HEK293 (cell line): ENCODE measurements at regions not wholly inside any gene's neighbourhood (a gene's known extent, or its start where the extent isn't known, plus 50 kb on each side); places are given as distances from the start of the nearest gene placed in this dataset.
A peak's percentile ranks its signal among the peaks of the same experiment; 100 is the strongest.

Source experiments
- GFI1B ChIP-seq: fragments of 450-650 bp; formaldehyde crosslinking; IDR thresholded peaks from 2 replicates; pipeline ENCODE4 v1.5.1; 2016; ENCODE audit warnings: missing biosample characterization, missing genetic modification characterization
- IKZF3 ChIP-seq: fragments of 450-650 bp; IDR thresholded peaks from 2 replicates; pipeline ENCODE4 v1.5.0; 2018; ENCODE audit warnings: missing biosample characterization, mild to moderate bottlenecking, missing genetic modification characterization, moderate library complexity
- KLF7 ChIP-seq: fragments of 450-650 bp; formaldehyde crosslinking; IDR thresholded peaks from 2 replicates; pipeline ENCODE4 v1.5.1; 2016; ENCODE audit warnings: missing biosample characterization, missing genetic modification characterization, borderline replicate concordance
- KLF9 ChIP-seq: fragments of 450-650 bp; formaldehyde crosslinking; IDR thresholded peaks from 2 replicates; pipeline ENCODE4 v1.5.1; 2016; ENCODE audit warnings: missing biosample characterization, missing genetic modification characterization, low read depth
- MEIS1 ChIP-seq: sonication (generic); formaldehyde crosslinking; IDR thresholded peaks from 2 replicates; pipeline ENCODE4 v1.8.1; 2022; ENCODE audit warnings: missing genetic modification reagents, mild to moderate bottlenecking, borderline replicate concordance
- PRDM4 ChIP-seq: fragments of 450-650 bp; formaldehyde crosslinking; IDR thresholded peaks from 2 replicates; pipeline ENCODE4 v1.5.1; 2017; ENCODE audit warnings: missing biosample characterization, missing genetic modification characterization
- SALL2 ChIP-seq: fragments of 450-650 bp; formaldehyde crosslinking; IDR thresholded peaks from 2 replicates; pipeline ENCODE4 v1.5.0; 2017; ENCODE audit warnings: missing biosample characterization, mild to moderate bottlenecking, missing genetic modification characterization, borderline replicate concordance
- SCRT1 ChIP-seq: fragments of 450-650 bp; formaldehyde crosslinking; IDR thresholded peaks from 2 replicates; pipeline ENCODE4 v1.5.1; 2016; ENCODE audit warnings: missing biosample characterization, missing genetic modification characterization, borderline replicate concordance
- SETDB1 ChIP-seq: IDR thresholded peaks from one replicate; pipeline ENCODE4 v1.6.1; 2017; ENCODE audit warnings: mild to moderate bottlenecking, low read length, moderate library complexity, mixed read lengths; ENCODE audit not compliant: insufficient read length
- TCF7L2 ChIP-seq: IDR thresholded peaks from 2 replicates; pipeline ENCODE4 v1.6.1; 2011; ENCODE audit warnings: low read depth, mild to moderate bottlenecking, inconsistent platforms, low read length, moderate library complexity, borderline replicate concordance
- YY2 ChIP-seq: fragments of 450-650 bp; formaldehyde crosslinking; IDR thresholded peaks from 2 replicates; pipeline ENCODE4 v1.5.1; 2016; ENCODE audit warnings: missing biosample characterization, missing genetic modification characterization
- ZBTB44 ChIP-seq: fragments of 450-650 bp; IDR thresholded peaks from 2 replicates; pipeline ENCODE4 v1.5.1; 2018; ENCODE audit warnings: missing biosample characterization, mild to moderate bottlenecking, missing genetic modification characterization
- ZEB2 ChIP-seq: fragments of 450-650 bp; formaldehyde crosslinking; IDR thresholded peaks from 2 replicates; pipeline ENCODE4 v1.5.1; 2016; ENCODE audit warnings: missing biosample characterization, missing genetic modification characterization
- ZFP41 ChIP-seq: fragments of 450-650 bp; formaldehyde crosslinking; IDR thresholded peaks from 2 replicates; pipeline ENCODE4 v1.5.1; 2016; ENCODE audit warnings: missing biosample characterization, missing genetic modification characterization, borderline replicate concordance
- ZFP69B ChIP-seq: fragments of 450-650 bp; formaldehyde crosslinking; IDR thresholded peaks from 2 replicates; pipeline ENCODE4 v1.5.1; 2016; ENCODE audit warnings: missing biosample characterization, missing genetic modification characterization
- ZNF211 ChIP-seq: fragments of 450-650 bp; formaldehyde crosslinking; IDR thresholded peaks from 2 replicates; pipeline ENCODE4 v1.5.1; 2016; ENCODE audit warnings: low read depth, missing biosample characterization, missing genetic modification characterization
- ZNF24 ChIP-seq: fragments of 450-650 bp; formaldehyde crosslinking; IDR thresholded peaks from 2 replicates; pipeline ENCODE4 v1.5.1; 2016; ENCODE audit warnings: missing biosample characterization, missing genetic modification characterization
- ZNF248 ChIP-seq: fragments of 450-650 bp; formaldehyde crosslinking; IDR thresholded peaks from 2 replicates; pipeline ENCODE4 v1.5.1; 2017; ENCODE audit warnings: missing biosample characterization, missing genetic modification characterization
- ZNF366 ChIP-seq: fragments of 450-650 bp; formaldehyde crosslinking; conservative IDR thresholded peaks from 2 replicates; pipeline ENCODE4 v1.5.1; 2016; ENCODE audit warnings: missing biosample characterization, missing genetic modification characterization
- ZNF433 ChIP-seq: fragments of 450-650 bp; formaldehyde crosslinking; IDR thresholded peaks from 2 replicates; pipeline ENCODE4 v1.5.1; 2016; ENCODE audit warnings: missing biosample characterization, missing genetic modification characterization, low read depth
- ZNF514 ChIP-seq: fragments of 450-650 bp; formaldehyde crosslinking; IDR thresholded peaks from 2 replicates; pipeline ENCODE4 v1.5.1; 2016; ENCODE audit warnings: missing biosample characterization, missing genetic modification characterization
- ZNF645 ChIP-seq: fragments of 450-650 bp; formaldehyde crosslinking; IDR thresholded peaks from 2 replicates; pipeline ENCODE4; 2016; ENCODE audit warnings: missing biosample characterization, missing genetic modification characterization
- ZNF664 ChIP-seq: fragments of 450-650 bp; formaldehyde crosslinking; IDR thresholded peaks from 2 replicates; pipeline ENCODE4 v1.5.1; 2016; ENCODE audit warnings: missing biosample characterization, missing genetic modification characterization
- ZNF692 ChIP-seq: fragments of 450-650 bp; formaldehyde crosslinking; IDR thresholded peaks from 2 replicates; pipeline ENCODE4 v1.5.1; 2016; ENCODE audit warnings: missing biosample characterization, missing genetic modification characterization
- ZNF76 ChIP-seq: fragments of 450-650 bp; formaldehyde crosslinking; IDR thresholded peaks from 2 replicates; pipeline ENCODE4; 2016; ENCODE audit warnings: low read depth, missing biosample characterization, missing genetic modification characterization, borderline replicate concordance
- ZNF785 ChIP-seq: fragments of 450-650 bp; formaldehyde crosslinking; IDR thresholded peaks from 2 replicates; pipeline ENCODE4 v1.5.1; 2016; ENCODE audit warnings: missing biosample characterization, missing genetic modification characterization
- ZNF791 ChIP-seq: fragments of 450-650 bp; formaldehyde crosslinking; IDR thresholded peaks from 2 replicates; pipeline ENCODE4 v1.5.1; 2016; ENCODE audit warnings: missing biosample characterization, missing genetic modification characterization
- ZSCAN4 ChIP-seq: fragments of 450-650 bp; formaldehyde crosslinking; IDR thresholded peaks from 2 replicates; pipeline ENCODE4 v1.5.1; 2017; ENCODE audit warnings: missing biosample characterization, missing genetic modification characterization
- ZSCAN5A ChIP-seq: fragments of 450-650 bp; formaldehyde crosslinking; IDR thresholded peaks from 2 replicates; pipeline ENCODE4 v1.5.1; 2016; ENCODE audit warnings: missing biosample characterization, missing genetic modification characterization
- ZXDB ChIP-seq: fragments of 450-650 bp; formaldehyde crosslinking; IDR thresholded peaks from 2 replicates; pipeline ENCODE4 v1.5.1; 2016; ENCODE audit warnings: missing biosample characterization, missing genetic modification characterization

- TF ChIP-seq ZBTB44 (tag by site-specific recombination) (peak; percentile 49; the same call in 1 of the 2 replicates), ZFP69B (tag by site-specific recombination) (peak; percentile 78), KLF7 (tag by site-specific recombination) (0 out of 2 replicates have a peak, but pooled peaks have one; percentile 56), ZFP41 (tag by site-specific recombination) (no peak), ZNF692 (tag by site-specific recombination) (peak; percentile 68; the same call in 1 of the 2 replicates), SCRT1 (no peak), ZNF248 (tag by site-specific recombination) (no peak), GFI1B (tag by site-specific recombination) (peak; percentile 73), ZSCAN4 (no peak), ZNF433 (no peak), ZNF514 (no peak), ZNF785 (tag by site-specific recombination) (no peak), ZNF645 (no peak), ZEB2 (tag by site-specific recombination) (peak; percentile 90), SETDB1 (no peak), ZNF76 (peak; percentile 53), ZNF211 (tag by site-specific recombination) (no peak), SALL2 (tag by site-specific recombination) (no peak), KLF9 (tag by site-specific recombination) (peak; percentile 79), ZSCAN5A (no peak), ZXDB (peak; percentile 42; the same call in 1 of the 2 replicates), ZNF664 (tag by site-specific recombination) (peak; percentile 46), ZNF791 (tag by site-specific recombination) (no peak), ZNF24 (tag by site-specific recombination) (peak; percentile 59; the same call in 1 of the 2 replicates), TCF7L2 (no peak), PRDM4 (tag by site-specific recombination) (no peak; the same call in 1 of the 2 replicates), YY2 (tag by site-specific recombination) (no peak), IKZF3 (tag by site-specific recombination) (no peak), ZNF366 (0 out of 2 replicates have a peak, but pooled peaks have one; percentile 37), MEIS1 (no peak)
Measured at GRCh38 chr6:27176523-27177484, 70.7 kb upstream of the PRSS16 start (continued).
